DMS114 treated with DMSO at 0.1 percent for 48 hours (cell line): ENCODE measurements at regions not wholly inside any gene's neighbourhood (a gene's known extent, or its start where the extent isn't known, plus 50 kb on each side); places are given as distances from the start of the nearest gene placed in this dataset.
"Not testable (repeated sequence)": the region's sequence is repeated elsewhere in the genome, so short reads cannot be mapped to it uniquely, and the experiment has no call there.

ENCODE experiments used
- DNase-seq: peaks from one replicate; lab custom pipeline; 2025; ENCODE audit not compliant: unreplicated experiment; lab: John Stamatoyannopoulos, UW

DNA sequence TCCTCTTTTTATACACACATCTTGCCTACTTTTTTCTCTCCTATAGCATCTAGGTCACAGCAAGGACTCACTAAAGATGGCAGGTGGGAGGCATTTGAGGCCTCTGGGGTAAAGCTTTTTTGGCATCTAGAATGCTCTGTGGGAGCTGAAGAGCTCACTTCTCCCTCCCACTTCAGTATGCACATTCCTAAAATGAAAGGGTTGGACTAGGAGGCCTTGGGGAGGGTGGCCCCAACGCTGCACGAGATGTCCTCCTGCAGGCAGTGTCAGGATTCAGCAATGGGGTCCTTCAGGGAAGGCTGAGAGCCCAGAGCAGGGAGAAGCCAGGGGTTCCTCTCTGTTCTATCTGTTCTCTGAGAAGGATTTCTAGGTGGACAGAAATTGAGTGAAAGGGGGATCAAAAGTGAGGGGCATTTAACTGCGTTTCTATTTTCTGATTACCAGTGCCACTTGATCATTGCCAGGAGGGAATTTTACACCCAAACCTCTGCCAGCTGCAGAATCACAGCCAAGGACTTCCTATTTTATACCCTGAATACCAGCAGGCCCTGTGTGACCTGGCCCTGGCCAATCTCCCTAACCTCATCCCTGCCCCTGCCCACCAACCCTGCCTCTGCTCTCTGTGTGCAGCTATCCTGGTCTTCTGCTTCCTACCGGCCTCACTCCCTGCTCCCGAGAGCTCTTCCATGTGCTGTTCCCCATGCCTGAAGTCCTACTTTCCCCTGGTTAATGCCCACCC is 186.2 kb downstream of the CYP26B1 start:
- no peak for DNase-seq

DNA sequence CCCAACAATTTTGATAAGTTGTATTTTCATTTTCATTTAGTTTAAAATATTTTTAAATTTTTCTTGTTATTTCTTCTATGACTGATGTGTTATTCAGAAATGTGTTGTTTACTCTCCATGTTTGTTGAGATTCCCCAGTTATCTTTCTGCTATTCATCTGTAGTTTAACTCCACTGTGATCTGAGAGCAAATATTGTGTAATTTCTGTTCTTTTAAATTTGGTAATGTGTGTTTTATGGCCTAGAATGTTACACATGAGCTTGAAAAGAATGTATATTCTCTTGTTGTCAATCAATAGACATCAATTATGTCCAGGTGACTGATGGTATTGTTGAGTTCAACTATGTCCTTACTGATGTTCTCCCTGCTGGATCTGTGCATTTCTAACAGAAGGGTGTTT is 188.2 kb downstream of the CYP26B1 start:
- DNase-seq: no peak

DNA sequence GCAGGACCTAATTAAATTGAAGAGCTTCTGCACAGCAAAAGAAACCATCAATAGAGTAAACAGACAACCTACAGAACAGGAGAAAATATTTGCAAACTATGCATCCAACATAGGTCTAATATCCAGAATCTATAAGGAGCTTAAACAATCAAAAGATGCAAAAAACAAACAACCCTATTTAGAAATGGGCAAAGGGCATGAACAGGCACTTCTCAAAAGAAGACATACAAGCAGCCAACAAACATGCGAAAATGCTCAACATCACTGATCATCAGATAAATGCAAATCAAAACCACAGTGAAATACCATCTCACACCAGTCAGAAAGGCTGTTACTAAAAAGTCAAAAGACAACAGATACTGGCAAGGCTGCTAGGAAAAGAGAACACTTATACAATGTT is 189.2 kb downstream of the CYP26B1 start:
- not testable (repeated sequence) for DNase-seq

DNA sequence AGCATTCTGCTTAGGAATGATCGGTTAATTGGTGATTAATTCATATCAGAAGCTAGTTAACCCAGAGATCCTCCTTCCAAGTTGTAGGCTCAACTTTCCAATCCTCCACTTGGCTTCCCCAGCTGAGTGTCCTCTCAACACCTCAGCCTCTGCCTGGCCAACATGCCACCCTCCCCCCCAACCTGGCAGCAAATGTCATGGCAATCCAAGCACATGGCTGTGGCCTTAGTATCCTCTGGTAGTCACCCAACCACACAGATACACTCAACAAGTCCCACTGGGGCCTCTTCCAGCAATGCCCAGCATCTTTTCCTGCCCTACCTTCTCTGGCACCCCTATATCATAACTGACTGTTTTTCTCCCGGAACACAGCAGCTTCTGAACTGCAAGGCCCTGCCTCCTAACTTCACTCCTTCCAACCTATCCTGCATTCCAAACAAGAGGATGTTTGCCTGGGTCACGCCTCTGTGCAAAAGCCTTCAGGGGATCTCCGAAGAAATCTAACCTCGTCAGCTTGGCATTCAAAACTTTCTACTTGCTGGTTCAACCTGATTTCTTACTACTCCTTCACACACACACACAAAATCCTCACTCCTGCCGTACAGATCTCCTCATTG is 195.0 kb downstream of the CYP26B1 start:
- no peak for DNase-seq

DNA sequence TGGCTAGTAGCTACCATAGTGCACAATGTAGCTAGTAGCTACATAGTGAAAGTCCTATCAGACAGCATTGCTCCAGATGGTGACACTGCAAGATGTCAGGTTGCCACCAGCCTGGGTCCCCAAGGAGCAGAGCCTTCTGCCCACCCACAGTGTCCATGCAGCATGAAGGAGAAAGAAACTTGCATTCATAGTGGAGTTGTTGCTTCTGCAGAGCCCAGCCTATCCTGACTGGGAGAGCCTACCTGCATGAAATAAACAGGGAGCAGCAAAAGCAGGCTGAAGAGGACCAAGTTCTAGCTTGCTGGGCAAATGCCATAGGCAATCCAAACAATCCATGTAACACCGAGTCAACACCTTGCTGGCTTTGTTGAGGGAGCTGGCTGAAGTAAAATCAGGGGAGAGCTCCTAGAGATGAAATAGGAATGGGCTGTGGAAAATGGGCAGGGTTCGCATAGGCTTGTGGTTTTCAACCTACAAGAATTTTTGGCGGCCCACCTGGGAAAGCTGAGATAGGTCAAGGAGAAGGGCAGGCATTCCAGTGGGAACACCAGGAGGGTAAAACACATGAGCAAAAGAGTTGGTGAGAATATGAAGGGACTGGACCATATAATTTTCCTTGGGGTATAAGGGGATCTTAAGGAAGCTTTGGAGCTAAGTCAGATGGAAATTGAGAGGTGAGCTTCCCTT is 195.8 kb downstream of the CYP26B1 start:
- DNase-seq: no peak

DNA sequence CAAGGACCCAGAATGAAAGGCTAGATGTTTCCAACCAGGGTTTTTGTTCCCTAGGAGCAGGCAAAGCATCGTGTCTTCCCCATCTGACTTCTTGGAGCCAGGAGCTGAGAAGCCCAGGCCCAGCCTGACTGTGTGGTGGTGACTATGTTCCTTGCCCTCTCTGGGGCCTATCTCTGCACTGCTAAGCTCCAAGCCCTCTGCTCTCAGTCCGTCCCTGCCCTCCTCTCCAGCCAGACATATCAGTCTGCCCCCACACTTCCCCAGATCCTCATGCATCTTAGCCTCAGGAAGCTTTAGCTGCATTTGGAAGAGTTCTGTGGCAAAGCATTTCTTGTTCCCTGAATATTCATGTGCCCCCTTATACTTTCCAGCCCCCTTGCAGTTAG is 196.6 kb downstream of the CYP26B1 start:
- DNase-seq: no peak

DNA sequence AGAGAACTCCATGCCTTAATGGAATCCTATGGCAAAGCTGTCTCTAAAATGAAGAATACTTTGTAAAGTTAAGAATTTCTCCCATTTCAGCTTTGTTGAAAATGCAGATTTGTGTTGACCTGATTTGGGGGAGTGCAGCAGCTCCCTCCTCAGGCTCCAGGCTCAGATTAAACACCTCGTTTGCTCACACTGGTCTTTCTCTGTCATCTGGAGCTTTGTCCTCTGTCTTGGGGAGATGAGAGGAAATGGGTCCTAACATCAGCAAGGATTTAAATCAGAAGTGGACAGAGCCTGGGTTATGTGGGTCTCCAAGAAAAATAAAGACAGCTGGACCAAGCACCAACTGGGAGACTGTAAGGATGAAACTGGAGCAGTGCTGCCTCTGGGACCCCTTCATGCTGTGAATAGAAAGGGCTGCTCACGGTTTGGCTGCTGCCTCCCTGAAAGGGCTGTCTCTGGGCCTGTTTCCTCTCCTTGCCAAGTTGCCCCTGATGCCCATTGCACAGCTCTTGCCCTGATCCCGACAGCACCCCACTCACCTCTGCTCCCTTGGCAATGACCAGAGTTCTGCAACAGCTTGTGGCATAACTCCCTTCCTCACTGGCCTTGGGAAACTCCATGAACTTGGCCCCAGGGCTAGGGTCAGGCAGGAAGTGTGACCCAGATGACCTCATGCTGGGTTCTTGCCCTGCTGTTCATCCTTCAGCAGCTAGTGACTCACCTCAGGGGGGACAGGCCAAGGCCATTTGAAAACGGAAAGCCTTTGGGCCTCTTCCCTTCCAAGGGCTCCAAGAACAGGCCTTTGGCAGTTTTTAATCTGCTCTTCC is 197.2 kb downstream of the CYP26B1 start:
- no peak for DNase-seq

DNA sequence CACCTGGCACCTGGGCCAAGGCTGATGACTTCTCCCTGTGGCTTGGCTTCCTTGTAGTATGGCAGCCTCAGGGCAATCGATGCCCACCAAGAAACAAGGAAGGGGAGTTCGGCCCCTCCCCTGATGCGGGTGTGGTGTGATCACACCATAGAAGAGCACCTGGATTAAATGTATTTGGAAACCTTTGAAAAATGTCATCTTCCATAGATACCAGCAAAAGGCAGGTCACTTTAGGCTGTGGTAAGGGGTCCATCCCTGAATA is 198.2 kb downstream of the CYP26B1 start:
- DNase-seq: no peak

DNA sequence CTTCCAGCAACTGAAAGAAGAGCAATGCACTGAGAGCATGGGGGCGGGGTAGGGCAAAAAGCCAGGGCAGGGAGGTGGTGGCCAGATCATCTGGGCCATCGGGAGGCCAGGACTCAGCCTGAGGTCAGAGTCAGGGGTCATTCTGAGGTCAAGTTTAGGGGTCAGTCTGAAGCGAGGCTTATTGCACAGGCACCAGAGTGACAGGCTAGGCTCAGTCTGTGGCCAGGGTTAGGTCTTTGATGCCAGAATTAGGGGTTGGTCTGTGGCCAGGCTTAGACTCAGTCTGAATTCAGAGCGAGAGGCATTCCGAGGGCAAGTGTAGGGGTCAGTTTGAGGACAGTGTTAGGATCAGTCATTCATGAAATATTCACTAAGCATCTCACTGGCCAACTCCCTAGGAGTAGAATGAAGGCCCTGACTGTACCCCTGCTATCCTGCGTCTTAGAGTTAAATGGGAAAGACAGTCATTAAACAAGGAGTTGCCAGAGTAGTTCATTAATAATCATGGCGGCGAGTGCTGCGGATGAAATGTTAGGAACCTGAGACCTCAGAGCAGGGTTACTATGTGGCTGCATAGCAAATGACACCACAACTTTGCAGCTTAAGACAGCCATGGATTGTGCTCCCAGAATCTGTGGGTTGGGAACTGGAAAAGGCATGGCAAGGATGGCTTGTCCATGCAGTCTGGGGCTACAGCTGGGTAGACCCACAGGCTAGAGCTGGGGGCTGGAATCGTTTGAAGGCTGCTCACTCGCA is 198.7 kb downstream of the CYP26B1 start:
- DNase-seq: no peak

DNA sequence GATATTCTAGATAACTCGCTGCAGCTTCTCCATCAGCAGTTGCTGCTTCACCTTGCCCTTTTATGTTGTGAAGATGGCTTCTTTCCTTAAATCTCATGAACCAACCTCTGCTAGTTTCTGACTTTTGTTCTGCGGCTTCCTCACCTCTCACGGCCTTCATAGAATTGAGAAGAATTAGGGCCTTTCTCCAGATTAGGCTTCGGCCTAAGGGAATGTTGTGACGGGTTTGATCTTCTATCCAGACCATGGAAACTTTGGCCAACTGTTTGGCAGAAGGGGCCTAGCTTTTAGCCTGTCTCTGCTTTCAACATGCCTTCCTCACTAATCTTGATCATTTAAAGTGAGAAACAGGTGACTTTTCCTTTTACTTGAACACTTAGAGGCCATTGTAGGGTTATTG is 199.9 kb downstream of the CYP26B1 start:
- no peak for DNase-seq

DNA sequence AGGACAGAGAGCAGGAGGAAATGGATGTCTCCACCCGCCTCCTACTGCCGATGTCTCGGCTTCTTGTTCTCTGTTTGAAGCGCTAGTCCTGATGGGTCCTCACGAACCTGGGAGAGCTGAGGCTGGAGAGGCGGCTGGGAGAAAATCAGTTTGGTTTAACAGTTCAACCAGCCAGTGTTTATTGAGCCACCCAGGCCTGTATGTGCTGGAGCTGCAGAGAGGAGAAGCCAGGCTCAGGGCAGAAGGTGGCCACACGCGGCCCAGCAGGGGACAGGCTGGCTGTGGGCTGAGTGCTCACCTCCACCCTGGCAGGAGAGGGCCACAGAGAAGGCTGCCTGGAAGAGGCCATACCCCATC is 202.1 kb downstream of the CYP26B1 start:
- DNase-seq: no peak

DNA sequence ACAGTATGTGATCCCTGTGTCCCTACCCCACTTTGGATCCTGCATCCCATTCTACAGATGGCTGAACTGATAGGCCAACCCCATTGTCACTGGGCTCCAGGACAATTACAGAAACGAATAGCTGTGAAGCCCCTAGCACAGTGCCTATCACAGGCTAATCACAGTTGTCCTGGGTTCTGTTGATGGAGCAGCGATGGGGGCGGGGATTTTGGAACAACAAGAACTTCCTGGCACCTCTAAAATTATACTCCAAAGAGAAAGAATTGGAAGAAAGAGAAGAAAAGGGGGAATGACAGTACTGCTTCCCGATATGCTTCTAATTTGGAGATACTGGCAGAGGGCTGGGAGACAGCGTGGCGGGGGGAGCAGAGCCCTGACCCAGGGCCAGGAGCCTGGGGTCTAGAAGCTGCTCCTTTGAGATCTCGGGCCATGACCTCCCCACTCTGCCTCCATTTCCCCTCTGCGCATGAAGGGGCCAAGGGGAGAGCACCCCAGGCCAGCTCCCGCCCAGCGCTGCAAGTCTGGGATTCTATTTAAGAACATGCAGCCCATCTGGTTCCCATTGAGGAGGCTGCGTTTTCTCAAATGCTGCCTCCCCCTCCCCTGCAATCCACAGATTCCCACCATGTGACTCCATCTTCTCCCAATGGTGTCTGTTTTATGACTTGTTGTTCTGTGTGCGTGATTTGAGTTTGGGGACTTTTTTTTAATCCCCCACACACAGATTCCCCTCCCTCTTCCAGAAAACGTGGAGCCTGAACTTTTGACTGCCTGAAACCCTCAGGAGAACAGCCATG is 202.7 kb downstream of the CYP26B1 start:
- DNase-seq: no peak

DNA sequence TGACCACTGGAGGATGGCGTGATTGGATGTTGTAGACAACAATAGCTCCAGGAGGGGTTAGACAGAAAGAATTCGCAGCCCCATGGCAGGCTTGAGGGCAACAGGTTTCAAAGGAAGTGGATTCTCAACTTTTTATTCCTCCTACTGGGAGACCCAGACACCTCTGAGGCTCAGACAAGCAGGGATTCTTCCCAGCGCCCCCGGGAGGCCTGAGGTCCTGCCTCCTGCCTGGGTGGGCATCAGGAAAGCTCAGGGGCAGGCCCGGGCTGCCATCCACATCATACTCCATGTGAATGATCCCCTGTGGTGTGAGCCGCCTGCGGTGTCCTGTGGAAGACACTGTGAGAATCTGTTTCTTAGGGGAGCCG is 203.5 kb downstream of the CYP26B1 start:
- DNase-seq: no peak

DNA sequence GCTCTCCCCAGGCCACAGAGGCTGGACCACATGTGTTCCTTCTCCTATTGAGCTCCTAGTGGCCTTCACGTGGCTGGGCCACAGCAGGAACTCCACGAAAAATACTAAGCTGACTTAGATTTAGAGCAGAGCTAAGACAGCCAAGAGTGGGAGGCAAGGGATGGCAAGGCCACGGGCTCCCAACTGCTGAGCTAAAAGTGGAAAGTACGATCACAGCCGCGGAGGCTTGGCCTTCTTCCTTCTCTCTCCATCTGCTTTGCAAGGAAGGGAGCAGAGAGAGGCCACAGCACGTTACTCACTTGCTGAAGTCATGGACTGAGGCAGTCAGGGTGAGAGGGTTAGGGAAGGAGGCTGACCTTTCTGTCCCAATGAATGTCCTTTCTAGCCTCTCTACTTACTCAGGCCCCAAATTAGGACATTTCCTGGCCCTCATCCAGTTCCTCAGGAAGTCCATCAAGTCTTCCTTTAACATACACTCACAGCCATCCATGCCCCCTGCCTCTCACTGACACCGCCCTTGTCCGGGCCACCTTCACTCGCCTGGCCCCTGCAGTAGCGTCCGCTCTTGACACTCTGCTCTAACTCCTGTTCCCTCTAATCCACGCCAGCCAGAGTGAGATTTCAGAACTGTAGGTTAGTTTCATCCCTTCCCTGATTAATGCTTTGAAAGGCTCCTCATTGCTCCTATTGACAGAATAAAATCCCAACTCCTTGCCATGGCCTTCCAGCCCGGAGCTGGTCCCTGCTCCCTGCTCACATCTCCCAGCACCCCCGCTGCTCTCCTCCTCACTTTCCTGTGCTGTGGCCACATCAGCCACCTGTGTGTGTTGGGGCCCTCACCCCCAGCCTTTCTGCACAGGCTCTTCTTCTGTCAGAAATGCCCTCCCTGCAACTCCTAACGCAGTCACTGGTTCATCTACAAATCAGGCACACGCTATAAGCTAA is 204.2 kb downstream of the CYP26B1 start:
- DNase-seq: no peak

DNA sequence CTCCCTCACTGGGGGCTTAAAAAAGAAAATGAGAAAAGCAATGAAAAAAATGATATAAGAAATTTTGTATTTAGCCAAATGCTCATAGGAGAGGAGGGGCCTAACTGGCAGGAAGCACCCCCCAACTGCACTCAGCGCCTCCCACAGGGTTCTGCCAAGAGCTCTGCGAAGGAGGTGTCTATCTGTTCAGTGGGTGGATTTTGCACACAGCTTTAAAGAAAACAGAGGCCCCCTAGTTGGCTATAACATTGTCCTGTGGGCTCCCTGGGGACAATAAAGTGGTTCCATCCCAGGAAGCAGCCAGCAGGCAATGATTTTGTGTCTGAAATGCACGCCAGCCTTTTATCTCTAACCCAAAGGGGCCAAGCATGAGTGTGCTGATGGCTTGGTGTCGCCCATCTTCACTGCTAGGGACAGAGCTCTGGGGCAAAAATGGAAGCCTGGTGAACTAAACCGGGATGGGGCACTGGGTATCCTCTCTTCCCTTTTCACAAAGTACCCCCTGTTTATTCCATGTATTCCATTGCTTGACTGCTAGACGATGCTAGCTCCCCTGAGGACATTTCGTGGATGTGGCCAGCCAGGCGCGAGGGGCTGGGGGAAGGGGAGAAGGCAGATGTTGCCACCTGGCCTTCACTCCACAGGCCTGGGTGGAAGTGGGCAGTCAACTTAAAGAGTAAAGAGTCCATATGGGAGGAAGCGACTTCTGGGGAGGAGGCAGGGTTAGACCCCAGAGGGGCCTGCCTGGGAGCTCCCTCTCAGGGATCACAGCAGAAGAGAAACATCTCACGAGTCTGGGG is 205.7 kb downstream of the CYP26B1 start:
- DNase-seq: no peak

DNA sequence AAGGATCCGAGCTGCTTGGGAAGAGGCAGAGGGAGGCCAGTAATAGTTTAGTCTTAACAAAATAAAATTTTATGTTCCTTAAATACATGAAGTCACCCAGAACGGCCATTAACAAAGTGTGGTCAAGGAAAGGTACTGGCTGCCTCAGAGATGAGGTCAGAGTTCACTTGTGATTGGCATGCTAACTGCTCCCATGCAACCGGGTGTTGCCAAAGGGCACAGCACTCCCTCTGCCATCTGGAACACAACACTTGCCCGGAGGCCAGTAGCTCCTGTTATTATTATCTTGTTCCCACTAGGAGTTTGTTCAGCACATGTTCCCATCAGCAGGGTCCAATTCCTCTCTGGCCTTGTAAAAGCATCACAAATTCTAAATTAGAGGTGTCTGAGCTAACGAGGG is 207.0 kb downstream of the CYP26B1 start:
- no peak for DNase-seq

DNA sequence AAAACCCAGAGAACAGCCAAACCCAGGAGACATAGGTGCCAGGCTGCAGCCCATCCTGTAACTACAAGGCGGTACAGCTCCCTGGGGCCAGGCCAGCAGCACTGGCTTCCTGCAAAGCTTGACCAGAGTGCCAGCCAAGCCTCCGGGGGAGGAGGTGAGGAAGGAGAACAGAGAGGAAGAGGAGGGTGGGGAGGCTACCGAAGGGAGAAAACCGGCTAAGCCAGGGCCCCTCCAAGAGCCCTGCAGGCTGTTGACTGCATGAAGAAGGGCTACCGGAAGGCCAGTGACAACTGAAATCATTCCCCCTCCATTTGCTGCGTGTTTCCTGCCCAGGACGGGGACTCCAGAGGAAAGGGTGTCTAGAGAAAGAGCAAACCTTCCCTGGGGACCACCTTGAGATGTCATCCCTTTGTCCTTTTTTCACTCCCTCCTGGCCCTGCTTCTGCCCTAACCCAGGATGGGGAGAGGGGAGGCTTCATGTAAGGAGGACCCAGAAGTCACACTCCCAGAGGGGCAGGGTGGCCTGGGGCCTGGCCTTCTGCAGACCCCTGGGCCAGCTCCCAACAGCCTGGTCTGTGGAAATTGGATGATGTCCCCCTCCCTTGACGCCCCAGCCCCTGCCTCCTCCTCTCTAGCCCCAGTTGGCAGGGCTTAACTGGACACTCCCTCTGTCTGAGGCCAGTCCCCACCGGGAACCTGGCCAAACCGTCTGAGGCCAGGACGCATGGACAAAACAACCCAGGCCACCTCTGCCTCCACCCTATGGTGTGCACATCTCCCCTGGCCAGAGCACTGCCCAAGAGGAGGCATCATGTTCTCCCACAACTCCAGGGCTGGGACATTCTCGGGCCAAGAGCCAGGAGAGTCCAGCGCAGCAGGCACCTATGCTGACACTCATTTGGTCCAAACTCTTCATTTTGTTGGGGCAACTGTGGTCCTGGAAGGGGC is 207.8 kb downstream of the CYP26B1 start:
- no peak for DNase-seq
